PC-3 (cell line): ENCODE measurements at regions not wholly inside any gene's neighbourhood (a gene's known extent, or its start where the extent isn't known, plus 50 kb on each side); places are given as distances from the start of the nearest gene placed in this dataset.

ENCODE experiments used
- ATAC-seq: fragments of 200-7000 bp; cut with Tn5 transposase; 2 replicates; pipeline ENCODE4 v1.9.1; 2020; ENCODE audit warnings: mild to moderate bottlenecking, moderate library complexity
- BruUV-seq: library from RNA; stranded (reverse); fragments of 400-500 nt; replicated peaks from 2 replicates; lab custom pipeline; 2021; lab: Mats Ljungman, UMichigan
- CTCF ChIA-PET: fragments of 300-600 bp; sonication (Branson Sonifier 250); formaldehyde crosslinking; loops from one replicate; lab custom pipeline; 2022; ENCODE audit warnings: antibody characterized with exemption; lab: Charles Lee
- POLR2A ChIA-PET: fragments of 300-600 bp; sonication (Branson Sonifier 250); formaldehyde crosslinking; loops from one replicate; lab custom pipeline; 2022; ENCODE audit warnings: antibody characterized with exemption; ENCODE audit not compliant: unreplicated experiment; lab: Charles Lee
- DNase-seq: peaks from one replicate; pipeline ENCODE4 v3.0.0-alpha.2; 2015
- H2AFZ ChIP-seq: fragments of 300-600 bp; sonication (generic); 2 replicates; pipeline ENCODE4 v1.6.0; 2016; ENCODE audit warnings: antibody characterized with exemption, low read length
- H3F3A ChIP-seq: fragments of 300-600 bp; sonication (generic); one replicate; pipeline ENCODE4 v1.6.0; 2017; ENCODE audit warnings: antibody characterized with exemption, low read length, control low read depth, mild to moderate bottlenecking; ENCODE audit not compliant: unreplicated experiment
- H3K27ac ChIP-seq: fragments of 300-600 bp; sonication (generic); 2 replicates; pipeline ENCODE4 v1.5.1; 2016; ENCODE audit warnings: mild to moderate bottlenecking, low read length
- H3K27me3 ChIP-seq: fragments of 300-600 bp; sonication (generic); 2 replicates; pipeline ENCODE4 v1.6.1; 2016; ENCODE audit warnings: low read length, mixed read lengths
- H3K36me3 ChIP-seq: fragments of 300-600 bp; sonication (generic); 2 replicates; pipeline ENCODE4 v1.6.1; 2016; ENCODE audit warnings: low read depth, mixed run types, low read length, mixed read lengths
- H3K4me1 ChIP-seq: fragments of 300-600 bp; sonication (generic); 2 replicates; pipeline ENCODE4 v1.5.1; 2016; ENCODE audit warnings: low read length; ENCODE audit not compliant: insufficient read depth
- H3K4me2 ChIP-seq: fragments of 300-600 bp; sonication (generic); 2 replicates; pipeline ENCODE4 v1.6.0; 2016; ENCODE audit warnings: low read length
- H3K4me3 ChIP-seq: fragments of 300-600 bp; sonication (generic); 2 replicates; pipeline ENCODE4 v1.5.1; 2016; ENCODE audit warnings: mild to moderate bottlenecking, low read length, mixed read lengths
- H3K79me2 ChIP-seq: fragments of 300-600 bp; sonication (generic); 2 replicates; pipeline ENCODE4 v1.6.1; 2017; ENCODE audit warnings: low read length, mixed read lengths
- H3K9ac ChIP-seq: fragments of 300-600 bp; sonication (generic); 2 replicates; pipeline ENCODE4 v1.6.0; 2016; ENCODE audit warnings: mild to moderate bottlenecking, low read length
- H3K9me2 ChIP-seq: fragments of 300-600 bp; sonication (generic); replicated peaks from 2 replicates; pipeline ENCODE4 v1.6.1; 2016; ENCODE audit warnings: mixed run types, low read length, mixed read lengths
- H3K9me3 ChIP-seq: fragments of 300-600 bp; sonication (generic); 2 replicates; pipeline ENCODE4 v1.6.1; 2016; ENCODE audit warnings: low read length, mixed read lengths
- H4K20me1 ChIP-seq: fragments of 300-600 bp; sonication (generic); 2 replicates; pipeline ENCODE4 v1.6.1; 2016; ENCODE audit warnings: low read length, mixed read lengths
- EZH2 ChIP-seq: fragments of 300-600 bp; sonication (generic); IDR thresholded peaks from one replicate; pipeline ENCODE4 v1.6.1; 2017; ENCODE audit warnings: antibody characterized with exemption, mild to moderate bottlenecking, low read length; ENCODE audit not compliant: unreplicated experiment
- EZH2phosphoT487 ChIP-seq: fragments of 300-600 bp; sonication (generic); IDR thresholded peaks from 2 replicates; pipeline ENCODE4 v1.6.1; 2018; ENCODE audit warnings: mild to moderate bottlenecking, antibody characterized with exemption, low read length, borderline replicate concordance
- intact Hi-C: fragments of 100-400 bp; cut with micrococcal nuclease; formaldehyde crosslinking; loops from 2 replicates; pipeline ENCODE4 v1.9.0; 2023
- TF ChIP-seq, protein P1 (sequence below): fragments of 300-600 bp; sonication (generic); conservative IDR thresholded peaks from 2 replicates; pipeline ENCODE4 v1.5.1; 2017; ENCODE audit warnings: antibody characterized with exemption, low read depth, mild to moderate bottlenecking, low read length

DNA sequence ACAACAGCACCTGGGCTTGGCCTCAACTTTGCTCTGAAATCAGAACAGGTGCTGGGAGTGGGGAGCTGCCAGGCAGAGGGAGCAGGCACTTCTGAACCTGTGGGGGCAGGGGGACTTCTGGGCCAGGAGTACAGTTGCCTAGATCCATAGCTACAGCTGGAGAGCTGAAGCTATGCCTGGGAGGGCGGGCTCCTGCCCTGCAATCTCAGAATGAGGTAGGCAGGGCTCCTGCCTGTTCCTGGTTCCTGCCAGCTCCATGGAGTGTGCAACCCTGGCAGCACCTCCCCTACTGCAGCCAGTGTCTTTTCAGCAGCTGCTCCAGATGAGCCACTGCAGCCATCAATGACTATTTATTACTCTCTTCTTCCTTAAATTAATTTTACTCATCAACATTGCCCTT is 62.1 kb upstream of the NAV3 start:
- BruUV-seq, result no TSS peak
- H3K27ac ChIP-seq, result no peak overlapping the region
- H3K4me2 ChIP-seq, result no peak overlapping the region
- CTCF ChIA-PET, result no interaction called here
- H4K20me1 ChIP-seq, result no peaks in the 10 kb centered on the region
- no peak overlapping the region for H3K4me3 ChIP-seq
- POLR2A ChIA-PET, result no interaction called here
- intact Hi-C loops, result no loop called here
- DNase-seq (no peak), ATAC-seq (no peak)
- H3K9me2 ChIP-seq, result no peaks in the 10 kb centered on the region
- H3K79me2 ChIP-seq, result no peaks in the 10 kb centered on the region
- no peaks in the 10 kb centered on the region for H3K9me3 ChIP-seq
- no peaks in the 10 kb centered on the region for H3K36me3 ChIP-seq
- H3K27me3 ChIP-seq, result no peaks in the 10 kb centered on the region
- no peak overlapping the region for H3K9ac ChIP-seq
- no peaks in the 10 kb centered on the region for H3K4me1 ChIP-seq
- TF ChIP-seq EZH2, result no peak
- TF ChIP-seq, protein P1, sequence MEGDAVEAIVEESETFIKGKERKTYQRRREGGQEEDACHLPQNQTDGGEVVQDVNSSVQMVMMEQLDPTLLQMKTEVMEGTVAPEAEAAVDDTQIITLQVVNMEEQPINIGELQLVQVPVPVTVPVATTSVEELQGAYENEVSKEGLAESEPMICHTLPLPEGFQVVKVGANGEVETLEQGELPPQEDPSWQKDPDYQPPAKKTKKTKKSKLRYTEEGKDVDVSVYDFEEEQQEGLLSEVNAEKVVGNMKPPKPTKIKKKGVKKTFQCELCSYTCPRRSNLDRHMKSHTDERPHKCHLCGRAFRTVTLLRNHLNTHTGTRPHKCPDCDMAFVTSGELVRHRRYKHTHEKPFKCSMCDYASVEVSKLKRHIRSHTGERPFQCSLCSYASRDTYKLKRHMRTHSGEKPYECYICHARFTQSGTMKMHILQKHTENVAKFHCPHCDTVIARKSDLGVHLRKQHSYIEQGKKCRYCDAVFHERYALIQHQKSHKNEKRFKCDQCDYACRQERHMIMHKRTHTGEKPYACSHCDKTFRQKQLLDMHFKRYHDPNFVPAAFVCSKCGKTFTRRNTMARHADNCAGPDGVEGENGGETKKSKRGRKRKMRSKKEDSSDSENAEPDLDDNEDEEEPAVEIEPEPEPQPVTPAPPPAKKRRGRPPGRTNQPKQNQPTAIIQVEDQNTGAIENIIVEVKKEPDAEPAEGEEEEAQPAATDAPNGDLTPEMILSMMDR, result no peak
- no peak for TF ChIP-seq EZH2phosphoT487
- no peak overlapping the region for H2AFZ ChIP-seq
- no peaks in the 10 kb centered on the region for H3F3A ChIP-seq

- intact Hi-C loops, result no loop called here
- Histone ChIP-seq H3K27ac (no peak overlapping the region), H3K4me1 (no peaks in the 10 kb centered on the region), H2AFZ (no peak overlapping the region), H3K79me2 (no peaks in the 10 kb centered on the region), H3K9ac (no peak overlapping the region), H3F3A (no peaks in the 10 kb centered on the region), H3K9me2 (no peaks in the 10 kb centered on the region), H3K27me3 (no peaks in the 10 kb centered on the region), H3K36me3 (no peaks in the 10 kb centered on the region), H3K9me3 (no peaks in the 10 kb centered on the region), H3K4me2 (no peak overlapping the region), H3K4me3 (no peak overlapping the region), H4K20me1 (no peaks in the 10 kb centered on the region)
- POLR2A ChIA-PET, result no interaction called here
- no peak for ATAC-seq
- CTCF ChIA-PET, result no interaction called here
- DNase-seq, result no peak
- BruUV-seq, result no TSS peak
- TF ChIP-seq, protein P1, result no peak
Measured at GRCh38 chr12:77767756-77768343, 62.8 kb upstream of the NAV3 start.

GRCh38 chr12:77767335-77767734 is 63.4 kb upstream of the NAV3 start:
- Histone ChIP-seq H3K9me3 (no peaks in the 10 kb centered on the region), H3K4me2 (no peak overlapping the region), H2AFZ (no peak overlapping the region), H3K79me2 (no peaks in the 10 kb centered on the region), H3K4me1 (no peaks in the 10 kb centered on the region), H3K9me2 (no peaks in the 10 kb centered on the region), H3K36me3 (no peaks in the 10 kb centered on the region), H3K27ac (no peak overlapping the region), H3K9ac (no peak overlapping the region), H3F3A (no peaks in the 10 kb centered on the region), H4K20me1 (no peaks in the 10 kb centered on the region), H3K4me3 (no peak overlapping the region), H3K27me3 (no peaks in the 10 kb centered on the region)
- POLR2A ChIA-PET, result no interaction called here
- TF ChIP-seq EZH2 (no peak), EZH2phosphoT487 (no peak)
- TF ChIP-seq, protein P1, result no peak
- BruUV-seq, result no TSS peak
- no peak for ATAC-seq
- intact Hi-C loops, result no loop called here
- CTCF ChIA-PET, result no interaction called here
- DNase-seq, result no peak
